Right lobe of liver (tissue), 6 donors: ENCODE measurements at regions not wholly inside any gene's neighbourhood (a gene's known extent, or its start where the extent isn't known, plus 50 kb on each side); places are given as distances from the start of the nearest gene placed in this dataset.

Source experiments
- ATAC-seq, 4 donors: fragments of 200-7000 bp; cut with Tn5 transposase; one replicate each; pipeline ENCODE4 v1.9.1; 2020; ENCODE audit warnings: mild to moderate bottlenecking in 4 of 4, moderate library complexity in 4 of 4
- DNase-seq, 3 donors: peaks; one replicate each; pipeline ENCODE4 v3.0.0-alpha.2; 2020
- H3K27ac ChIP-seq, 3 donors: fragments of 200-600 bp; one replicate each; pipeline ENCODE4 v1.8.0; 2022
- H3K27me3 ChIP-seq, 2 donors: fragments of 200-600 bp; one replicate each; pipeline ENCODE4 v1.8.0; 2022
- H3K36me3 ChIP-seq, 4 donors: fragments of 200-600 bp; sonication (generic) in 1 of 4; one replicate each; pipeline versions ENCODE4 v1.5.1 to v1.8.0; 2017 to 2022; ENCODE audit warnings: control low read depth in 1 of 4
- H3K4me1 ChIP-seq, 4 donors: fragments of 200-600 bp; sonication (generic) in 1 of 4; one replicate each; pipeline versions ENCODE4 v1.5.1 to v1.8.0; 2017 to 2022; ENCODE audit warnings: control low read depth in 1 of 4
- H3K4me3 ChIP-seq, 3 donors: fragments of 200-600 bp; one replicate each; pipeline ENCODE4 v1.8.0; 2022
- H3K9me3 ChIP-seq, 4 donors: fragments of 200-600 bp; sonication (generic) in 1 of 4; one replicate each; pipeline versions ENCODE4 v1.5.1 to v1.8.0; 2017 to 2022; ENCODE audit warnings: control low read depth in 1 of 4
- CTCF ChIP-seq, 4 donors: fragments of 200-600 bp in 3 of 4; fragments of 450-650 bp in 1 of 4; IDR thresholded peaks; one replicate each; pipeline versions ENCODE4 v1.5.1 to v1.8.0; 2016 to 2022; ENCODE audit warnings: antibody characterized with exemption in 4 of 4, mild to moderate bottlenecking in 2 of 4
- POLR2A ChIP-seq: fragments of 450-650 bp; IDR thresholded peaks from one replicate; pipeline ENCODE4 v1.6.1; 2017; ENCODE audit warnings: antibody characterized with exemption, mild to moderate bottlenecking
- WGBS: methylation state at CpG from one replicate; pipeline ENCODE4 v1.1.6; 2018; ENCODE audit warnings: low coverage, low lambda C conversion rate; ENCODE audit not compliant: insufficient coverage; ENCODE audit errors: missing lambda C conversion rate; 5-methylcytosine and 5-hydroxymethylcytosine counted together
- intact Hi-C, 2 donors: fragments of 100-400 bp; cut with DNase I; formaldehyde crosslinking; loops; one replicate each; pipeline versions ENCODE4 v1.11.2 to v1.14.1; 2022
- donor health status: DM: no; HTN: yes; CAD: no.
- donor health status: DM: no; HTN: no; CAD: no.
- donor health status: DM: no; HTN: no; CAD: no.
- donor health status: DM: no; HTN: yes; CAD: no.
- donor health status: DM: no; HTN: yes; CAD: no.

- no peak overlapping the region for H3K4me3 ChIP-seq
- ATAC-seq = no peak
- no peaks in the 10 kb centered on the region for H3K4me1 ChIP-seq
- H3K36me3 ChIP-seq = no peaks in the 10 kb centered on the region
- no peaks in the 10 kb centered on the region for H3K9me3 ChIP-seq
- intact Hi-C loops = no loop called here
- 42% methylated on average over 3 of the region's 3 CpGs for WGBS
- no peak for DNase-seq
- TF ChIP-seq POLR2A (no peak), CTCF (IDR thresholded peaks at IDR 0.05) (no peak)
- no peaks in the 10 kb centered on the region for H3K27me3 ChIP-seq
- H3K27ac ChIP-seq = no peak overlapping the region
These were observed 323.0 kb downstream of the HS3ST1 start for GRCh38 chr4:11105715-11106114.

- Histone ChIP-seq H3K4me1 (no peaks in the 10 kb centered on the region), H3K27ac (no peak overlapping the region), H3K9me3 (no peaks in the 10 kb centered on the region), H3K36me3 (no peaks in the 10 kb centered on the region), H3K27me3 (no peaks in the 10 kb centered on the region), H3K4me3 (no peak overlapping the region)
- TF ChIP-seq POLR2A = no peak
- TF ChIP-seq CTCF (IDR thresholded peaks at IDR 0.05) = no peak
- 70% methylated on average over 3 of the region's 3 CpGs for WGBS
- no peak for ATAC-seq
- DNase-seq = no peak
- intact Hi-C loops = no loop called here
These were observed 330.2 kb downstream of the HS3ST1 start for GRCh38 chr4:11098461-11098860.

- no peak for ATAC-seq
- TF ChIP-seq CTCF (IDR thresholded peaks at IDR 0.05) (no peak), POLR2A (no peak)
- H3K27me3 ChIP-seq = no peaks in the 10 kb centered on the region
- no peaks in the 10 kb centered on the region for H3K36me3 ChIP-seq
- DNase-seq = no peak
- no peaks in the 10 kb centered on the region for H3K4me1 ChIP-seq
- H3K9me3 ChIP-seq = no peaks in the 10 kb centered on the region
- intact Hi-C loops = no loop called here
- no peak overlapping the region for H3K4me3 ChIP-seq
- H3K27ac ChIP-seq = no peak overlapping the region
- 65% methylated on average over 2 of the region's 2 CpGs for WGBS
These were observed 331.0 kb downstream of the HS3ST1 start for GRCh38 chr4:11097725-11098124.

- no peak for TF ChIP-seq CTCF (IDR thresholded peaks at IDR 0.05)
- no peak for TF ChIP-seq POLR2A
- H3K4me1 ChIP-seq = no peaks in the 10 kb centered on the region
- H3K4me3 ChIP-seq = no peak overlapping the region
- ATAC-seq (no peak), DNase-seq (no peak)
- H3K27me3 ChIP-seq = no peaks in the 10 kb centered on the region
- no peaks in the 10 kb centered on the region for H3K9me3 ChIP-seq
- H3K36me3 ChIP-seq = no peaks in the 10 kb centered on the region
- no peak overlapping the region for H3K27ac ChIP-seq
- intact Hi-C loops = no loop called here
These were observed 347.7 kb downstream of the HS3ST1 start for GRCh38 chr4:11081006-11081405.

- ATAC-seq (no peak), DNase-seq (no peak)
- H3K27ac ChIP-seq = no peak overlapping the region
- H3K4me1 ChIP-seq = no peaks in the 10 kb centered on the region
- H3K27me3 ChIP-seq = no peaks in the 10 kb centered on the region
- no peaks in the 10 kb centered on the region for H3K36me3 ChIP-seq
- intact Hi-C loops = no loop called here
- no peak overlapping the region for H3K4me3 ChIP-seq
- H3K9me3 ChIP-seq = no peaks in the 10 kb centered on the region
- WGBS = 31% methylated on average over 1 of the region's 1 CpG
- TF ChIP-seq POLR2A = no peak
- no peak for TF ChIP-seq CTCF (IDR thresholded peaks at IDR 0.05)
These were observed 349.5 kb downstream of the HS3ST1 start for GRCh38 chr4:11079171-11079570.
